Adipocyte (in vitro differentiated cells): ENCODE measurements at regions not wholly inside any gene's neighbourhood (a gene's known extent, or its start where the extent isn't known, plus 50 kb on each side); places are given as distances from the start of the nearest gene placed in this dataset.
A peak's percentile ranks its signal among the peaks of the same experiment; 100 is the strongest.

Experiments used
- DNase-seq: peaks from one replicate; pipeline ENCODE4 v3.0.0-alpha.2; 2015; ENCODE audit warnings: low read depth
- H3K27me3 ChIP-seq: replicated peaks from 2 replicates; pipeline ENCODE4 v1.7.0; 2013; ENCODE audit warnings: mild to moderate bottlenecking, low read length, moderate library complexity; ENCODE audit not compliant: control insufficient read depth, insufficient read depth
- H3K36me3 ChIP-seq: 2 replicates; pipeline ENCODE4 v1.7.0; 2013; ENCODE audit warnings: low read length, mild to moderate bottlenecking, moderate library complexity; ENCODE audit not compliant: control insufficient read depth, insufficient read depth, severe bottlenecking
- H3K4me1 ChIP-seq: 2 replicates; pipeline ENCODE4 v1.7.0; 2013; ENCODE audit warnings: mild to moderate bottlenecking, low read length, moderate library complexity; ENCODE audit not compliant: control insufficient read depth, insufficient read depth
- H3K4me3 ChIP-seq: 2 replicates; pipeline ENCODE4 v1.7.0; 2013; ENCODE audit warnings: mild to moderate bottlenecking, low read length, moderate library complexity
- H3K9ac ChIP-seq: 2 replicates; pipeline ENCODE4 v1.7.0; 2013; ENCODE audit warnings: mild to moderate bottlenecking, low read length, moderate library complexity
- H3K9me3 ChIP-seq: 2 replicates; pipeline ENCODE4 v1.7.0; 2013; ENCODE audit warnings: mild to moderate bottlenecking, low read length, moderate library complexity; ENCODE audit not compliant: control insufficient read depth

GRCh38 chr3:56921573-56922453 is 120.1 kb upstream of the ARHGEF3 start:
- Histone ChIP-seq H3K36me3 (no peaks in the 10 kb centered on the region), H3K27me3 (no peaks in the 10 kb centered on the region), H3K4me3 (peak overlapping the region; percentile 74), H3K9me3 (no peaks in the 10 kb centered on the region), H3K9ac (peak overlapping the region; percentile 58), H3K4me1 (peaks cover 29% of the 10 kb centered on the region)
- DNase-seq, result peak; percentile 42

GRCh38 chr3:56919797-56920195 is 118.0 kb upstream of the ARHGEF3 start:
- Histone ChIP-seq H3K9me3 (no peaks in the 10 kb centered on the region), H3K4me3 (no peak overlapping the region), H3K27me3 (no peaks in the 10 kb centered on the region), H3K36me3 (no peaks in the 10 kb centered on the region), H3K4me1 (peaks cover 19% of the 10 kb centered on the region), H3K9ac (no peak overlapping the region)
- DNase-seq, result no peak

- Histone ChIP-seq H3K4me3 (no peak overlapping the region), H3K27me3 (no peaks in the 10 kb centered on the region), H3K36me3 (no peaks in the 10 kb centered on the region), H3K4me1 (peaks cover 19% of the 10 kb centered on the region), H3K9me3 (no peaks in the 10 kb centered on the region), H3K9ac (no peak overlapping the region)
- no peak for DNase-seq
Measured at GRCh38 chr3:56919137-56919796, 117.5 kb upstream of the ARHGEF3 start.

DNA sequence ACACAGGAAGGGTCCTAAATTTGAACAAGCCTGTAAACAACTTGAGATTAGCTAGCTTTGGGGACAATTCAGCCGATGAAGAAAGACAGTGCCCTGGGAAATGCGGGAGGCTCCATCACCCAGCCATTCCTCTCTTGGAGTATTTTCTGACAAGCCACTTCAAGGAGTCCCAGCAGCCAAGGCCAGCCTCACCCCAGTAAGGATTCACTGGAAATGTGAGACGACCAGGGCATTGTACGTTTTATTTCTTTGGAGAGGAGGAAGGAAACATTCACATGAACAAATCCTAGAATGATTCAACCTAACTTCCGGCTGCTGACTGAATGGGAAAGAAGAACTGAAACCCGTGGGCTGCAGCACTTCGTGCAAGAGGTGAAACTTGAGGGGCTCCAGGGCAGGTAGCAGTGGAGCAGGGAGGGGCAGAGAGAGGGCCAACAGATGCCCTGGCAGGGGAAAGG is 116.4 kb upstream of the ARHGEF3 start:
- no peak for DNase-seq
- Histone ChIP-seq H3K4me1 (peaks cover 11% of the 10 kb centered on the region), H3K9me3 (no peaks in the 10 kb centered on the region)

DNA sequence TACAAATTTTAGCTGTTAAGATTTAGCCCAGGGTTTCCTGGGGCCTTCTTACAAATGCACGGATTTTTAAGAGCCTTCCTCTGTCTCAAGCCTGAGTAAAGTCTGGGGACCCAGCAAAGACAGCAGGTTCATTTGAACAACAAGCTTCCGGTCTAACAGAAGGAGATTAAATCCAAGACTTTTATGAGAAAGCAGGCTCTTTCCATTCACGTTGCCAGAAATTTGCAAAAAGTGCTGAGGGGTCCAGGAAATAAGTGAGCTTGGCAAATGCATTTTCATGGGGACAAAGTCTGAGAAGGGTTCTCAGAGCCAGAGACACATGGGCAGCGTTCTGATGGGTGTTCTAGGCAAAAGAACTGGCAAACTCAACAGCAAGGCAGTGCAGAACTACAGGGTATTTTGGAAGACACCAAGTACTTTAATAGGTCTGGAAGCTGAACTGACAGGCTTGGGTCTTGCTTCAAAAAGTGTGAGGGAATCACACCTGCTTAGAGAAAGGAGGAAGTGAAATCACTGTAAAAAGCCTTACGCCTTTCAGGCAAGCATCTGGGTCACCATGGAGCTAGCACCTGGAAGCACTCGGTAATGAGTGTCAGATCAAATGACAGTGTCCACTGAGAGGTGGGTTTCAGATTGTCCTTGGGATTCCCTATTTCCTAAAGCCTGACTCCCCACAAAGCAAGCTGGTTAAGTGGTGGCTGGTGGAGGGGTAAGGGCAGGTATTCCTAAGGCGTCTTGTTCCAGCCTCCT is 115.8 kb upstream of the ARHGEF3 start:
- H3K4me3 ChIP-seq, result no peak overlapping the region
- H3K4me1 ChIP-seq, result peaks cover 11% of the 10 kb centered on the region
- H3K27me3 ChIP-seq, result no peaks in the 10 kb centered on the region
- no peaks in the 10 kb centered on the region for H3K9me3 ChIP-seq
- no peak overlapping the region for H3K9ac ChIP-seq
- DNase-seq, result no peak
- H3K36me3 ChIP-seq, result no peaks in the 10 kb centered on the region

More for the DNA sequence above, 116.4 kb upstream of the ARHGEF3 start:
- no peaks in the 10 kb centered on the region for H3K27me3 ChIP-seq
- H3K36me3 ChIP-seq, result no peaks in the 10 kb centered on the region
- H3K9ac ChIP-seq, result no peak overlapping the region
- no peak overlapping the region for H3K4me3 ChIP-seq

DNA sequence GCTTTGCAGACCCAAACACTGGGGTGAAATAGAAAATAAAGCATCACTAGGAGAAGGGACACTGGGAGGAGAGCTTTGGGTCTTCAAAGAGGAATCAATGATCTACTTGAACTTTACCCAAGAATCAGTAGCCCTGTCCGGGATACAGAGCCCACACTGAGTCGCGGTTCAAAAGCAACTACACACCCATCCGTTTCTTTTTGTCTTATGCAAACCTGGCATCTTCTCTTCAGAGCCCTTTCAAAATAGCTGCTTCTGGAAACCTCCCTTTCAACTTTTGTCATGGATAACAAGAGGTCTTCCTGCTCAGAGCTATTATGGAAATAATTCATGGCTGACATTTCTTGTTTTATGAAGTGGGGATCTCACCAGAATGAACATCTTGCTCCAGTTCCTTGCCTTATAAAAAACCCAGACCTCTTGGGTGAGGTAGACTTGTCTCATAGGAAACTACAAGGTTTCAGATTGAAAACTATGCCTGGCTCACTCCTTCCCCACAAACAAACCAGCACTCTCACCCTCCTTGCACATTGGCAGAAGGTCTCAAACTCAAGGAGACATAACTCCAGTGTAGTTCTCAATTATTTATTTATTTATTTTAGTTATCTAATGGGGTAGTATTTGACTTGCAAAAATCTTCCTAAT is 115.1 kb upstream of the ARHGEF3 start:
- H3K4me1 ChIP-seq, result peaks cover 7% of the 10 kb centered on the region
- H3K36me3 ChIP-seq, result no peaks in the 10 kb centered on the region
- H3K9me3 ChIP-seq, result no peaks in the 10 kb centered on the region
- DNase-seq, result no peak
- H3K4me3 ChIP-seq, result no peak overlapping the region
- no peaks in the 10 kb centered on the region for H3K27me3 ChIP-seq
- no peak overlapping the region for H3K9ac ChIP-seq

DNA sequence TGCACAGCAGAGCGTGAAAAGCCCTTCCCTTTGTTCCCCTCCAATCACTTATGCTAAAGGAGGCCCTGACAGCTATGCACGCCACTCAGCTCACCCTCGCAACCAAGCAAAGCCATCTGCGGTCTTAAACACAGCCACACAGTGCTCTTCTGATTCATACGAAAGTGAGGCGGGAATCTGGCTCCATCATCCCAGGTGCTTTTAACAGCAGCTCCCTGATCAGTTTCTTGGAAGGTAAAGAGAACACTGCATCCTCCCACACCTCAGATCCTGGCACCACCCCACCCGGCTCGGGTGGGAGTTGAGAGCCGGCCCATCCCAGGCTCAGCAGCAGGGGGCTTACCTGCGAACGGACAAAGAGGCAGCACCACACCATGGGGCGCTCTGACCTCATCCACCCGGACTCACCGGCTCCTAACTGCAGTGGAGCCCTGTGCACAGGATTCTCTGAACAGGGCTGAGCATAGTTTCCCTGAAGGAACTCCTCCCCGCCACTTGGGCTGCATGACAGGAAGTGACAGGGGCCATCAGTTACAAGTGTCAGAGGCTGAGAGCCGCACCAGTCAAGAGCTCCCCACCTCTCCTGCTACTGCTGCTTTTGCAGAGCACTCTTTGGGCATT is 114.3 kb upstream of the ARHGEF3 start:
- H3K27me3 ChIP-seq, result no peaks in the 10 kb centered on the region
- no peak for DNase-seq

DNA sequence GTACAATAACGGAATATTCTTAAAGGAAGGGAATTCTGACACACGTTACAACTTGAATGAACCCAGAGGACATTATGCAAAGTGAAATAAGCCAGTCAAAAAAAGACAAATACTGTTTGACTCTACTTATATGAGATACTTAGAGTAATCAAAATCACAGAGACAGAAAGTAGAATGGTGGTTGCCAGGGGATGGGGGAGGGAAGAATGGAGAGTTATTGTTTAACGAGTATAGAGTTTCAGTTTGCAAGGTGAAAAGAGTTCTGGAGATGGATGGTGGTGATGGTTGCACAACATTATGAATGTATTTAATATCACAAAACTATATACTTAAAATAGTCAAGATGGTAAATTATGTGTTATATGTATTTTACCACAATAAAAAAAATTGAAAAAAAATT is 112.9 kb upstream of the ARHGEF3 start:
- Histone ChIP-seq H3K9ac (no peak overlapping the region), H3K36me3 (no peaks in the 10 kb centered on the region), H3K27me3 (no peaks in the 10 kb centered on the region), H3K4me1 (no peaks in the 10 kb centered on the region), H3K9me3 (no peaks in the 10 kb centered on the region), H3K4me3 (no peak overlapping the region)
- DNase-seq, result no peak

More for the DNA sequence above, 114.3 kb upstream of the ARHGEF3 start:
- H3K4me3 ChIP-seq, result no peak overlapping the region
- H3K36me3 ChIP-seq, result no peaks in the 10 kb centered on the region
- H3K9me3 ChIP-seq, result no peaks in the 10 kb centered on the region
- no peak overlapping the region for H3K9ac ChIP-seq
- no peaks in the 10 kb centered on the region for H3K4me1 ChIP-seq

DNA sequence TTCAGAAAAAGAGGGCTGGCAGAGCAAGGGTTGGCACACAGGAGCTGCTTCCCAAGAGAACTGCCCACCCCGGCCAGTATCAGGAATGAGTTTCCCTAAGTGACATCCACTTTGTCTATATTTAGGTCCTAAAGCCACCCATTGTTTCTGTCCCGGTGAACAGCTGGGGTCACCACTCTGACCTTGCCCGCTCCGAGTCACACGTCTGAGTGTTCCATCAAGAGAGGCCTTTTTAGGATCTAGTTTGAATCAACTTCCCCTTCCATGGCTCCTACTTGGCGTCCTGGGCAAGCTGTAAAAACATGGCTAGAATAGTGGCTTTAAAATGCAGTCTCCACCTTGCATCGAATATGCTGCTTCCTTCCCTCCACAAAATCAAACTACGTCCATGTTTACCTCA is 109.6 kb upstream of the ARHGEF3 start:
- Histone ChIP-seq H3K9me3 (no peaks in the 10 kb centered on the region), H3K9ac (no peak overlapping the region), H3K36me3 (no peaks in the 10 kb centered on the region), H3K27me3 (no peaks in the 10 kb centered on the region), H3K4me3 (no peak overlapping the region), H3K4me1 (no peaks in the 10 kb centered on the region)
- DNase-seq, result no peak

DNA sequence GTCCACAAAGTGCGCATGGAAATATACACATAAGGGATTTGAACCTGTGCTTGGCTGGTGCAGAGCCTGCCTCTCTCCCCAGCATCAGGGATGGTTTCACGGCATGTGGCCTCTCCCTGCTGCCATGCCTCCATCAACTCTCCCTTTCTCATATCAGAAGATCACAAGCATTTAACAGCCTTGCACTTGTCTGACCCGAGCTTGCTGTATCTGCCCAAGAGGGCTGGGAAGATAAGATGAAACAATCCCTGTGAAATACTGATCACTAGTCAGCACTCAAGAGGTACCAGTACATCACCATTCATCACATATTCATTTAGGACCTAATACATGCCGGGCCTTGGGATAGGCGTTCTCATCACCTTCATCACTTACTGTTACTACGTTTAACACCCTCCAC is 107.6 kb upstream of the ARHGEF3 start:
- H3K9me3 ChIP-seq, result no peaks in the 10 kb centered on the region
- H3K36me3 ChIP-seq, result no peaks in the 10 kb centered on the region
- H3K4me3 ChIP-seq, result no peak overlapping the region
- DNase-seq, result no peak
- H3K4me1 ChIP-seq, result peaks cover 4% of the 10 kb centered on the region
- no peak overlapping the region for H3K9ac ChIP-seq
- H3K27me3 ChIP-seq, result no peaks in the 10 kb centered on the region
